ENCODE measurements at regions not wholly inside any gene's neighbourhood (a gene's known extent, or its start where the extent isn't known, plus 50 kb on each side); places are given as distances from the start of the nearest gene placed in this dataset.

- Histone ChIP-seq H3K27me3 (ENCODE audit: insufficient read depth, low read length) (no peaks in the 10 kb centered on the region), H3K4me3 (ENCODE audit: low read length) (no peak overlapping the region), H3K9me3 (ENCODE audit: low read depth, low read length) (peaks cover 11% of the 10 kb centered on the region), H3K4me1 (ENCODE audit: insufficient read depth, low read length) (no peaks in the 10 kb centered on the region)
Observed at GRCh38 chr13:24042710-24043440, 117.6 kb upstream of the SPATA13 start.

GRCh38 chr13:24043590-24044350 is 116.8 kb upstream of the SPATA13 start:
- H3K4me1 ChIP-seq (ENCODE audit: insufficient read depth, low read length) = no peaks in the 10 kb centered on the region
- H3K4me3 ChIP-seq (ENCODE audit: low read length) = no peak overlapping the region
- peaks cover 11% of the 10 kb centered on the region for H3K9me3 ChIP-seq (ENCODE audit: low read depth, low read length)
- no peaks in the 10 kb centered on the region for H3K27me3 ChIP-seq (ENCODE audit: insufficient read depth, low read length)

GRCh38 chr13:24045597-24045996 is 114.9 kb upstream of the SPATA13 start:
- no peaks in the 10 kb centered on the region for H3K4me1 ChIP-seq (ENCODE audit: insufficient read depth, low read length)
- peaks cover 11% of the 10 kb centered on the region for H3K9me3 ChIP-seq (ENCODE audit: low read depth, low read length)
- H3K4me3 ChIP-seq (ENCODE audit: low read length) = no peak overlapping the region
- H3K27me3 ChIP-seq (ENCODE audit: insufficient read depth, low read length) = no peaks in the 10 kb centered on the region

DNA sequence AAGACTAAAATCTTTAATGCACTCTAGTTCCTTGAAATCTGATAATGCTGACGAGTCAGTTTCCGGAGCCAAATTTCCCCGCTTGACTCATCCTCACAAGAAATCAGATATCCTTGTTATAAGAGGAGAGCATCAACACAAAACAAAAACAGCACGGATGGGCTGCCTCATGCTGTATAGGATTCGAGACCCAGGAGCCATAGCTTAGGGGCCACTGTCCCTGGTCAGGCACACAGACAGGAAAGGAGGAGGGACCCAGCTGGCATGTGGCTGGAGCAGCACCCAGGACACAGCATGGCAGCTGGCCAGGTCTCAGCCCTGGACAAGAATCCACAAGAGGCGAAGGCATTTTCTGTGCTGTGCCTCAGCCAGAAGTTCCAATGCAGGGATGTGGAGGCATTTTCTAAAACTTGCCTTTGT is 110.2 kb upstream of the SPATA13 start:
- no peaks in the 10 kb centered on the region for H3K4me1 ChIP-seq (ENCODE audit: insufficient read depth, low read length)
- peaks cover 11% of the 10 kb centered on the region for H3K9me3 ChIP-seq (ENCODE audit: low read depth, low read length)
- no peak overlapping the region for H3K4me3 ChIP-seq (ENCODE audit: low read length)
- H3K27me3 ChIP-seq (ENCODE audit: insufficient read depth, low read length) = no peaks in the 10 kb centered on the region

- Histone ChIP-seq H3K9me3 (ENCODE audit: low read depth, low read length) (peaks cover 11% of the 10 kb centered on the region), H3K27me3 (ENCODE audit: insufficient read depth, low read length) (no peaks in the 10 kb centered on the region), H3K4me3 (ENCODE audit: low read length) (no peak overlapping the region), H3K4me1 (ENCODE audit: insufficient read depth, low read length) (no peaks in the 10 kb centered on the region)
Observed at GRCh38 chr13:24050796-24051715, 109.5 kb upstream of the SPATA13 start.

GRCh38 chr13:24052547-24053518 is 107.7 kb upstream of the SPATA13 start:
- no peak overlapping the region for H3K4me3 ChIP-seq (ENCODE audit: low read length)
- H3K9me3 ChIP-seq (ENCODE audit: low read depth, low read length) = no peaks in the 10 kb centered on the region
- no peaks in the 10 kb centered on the region for H3K4me1 ChIP-seq (ENCODE audit: insufficient read depth, low read length)
- H3K27me3 ChIP-seq (ENCODE audit: insufficient read depth, low read length) = no peaks in the 10 kb centered on the region

DNA sequence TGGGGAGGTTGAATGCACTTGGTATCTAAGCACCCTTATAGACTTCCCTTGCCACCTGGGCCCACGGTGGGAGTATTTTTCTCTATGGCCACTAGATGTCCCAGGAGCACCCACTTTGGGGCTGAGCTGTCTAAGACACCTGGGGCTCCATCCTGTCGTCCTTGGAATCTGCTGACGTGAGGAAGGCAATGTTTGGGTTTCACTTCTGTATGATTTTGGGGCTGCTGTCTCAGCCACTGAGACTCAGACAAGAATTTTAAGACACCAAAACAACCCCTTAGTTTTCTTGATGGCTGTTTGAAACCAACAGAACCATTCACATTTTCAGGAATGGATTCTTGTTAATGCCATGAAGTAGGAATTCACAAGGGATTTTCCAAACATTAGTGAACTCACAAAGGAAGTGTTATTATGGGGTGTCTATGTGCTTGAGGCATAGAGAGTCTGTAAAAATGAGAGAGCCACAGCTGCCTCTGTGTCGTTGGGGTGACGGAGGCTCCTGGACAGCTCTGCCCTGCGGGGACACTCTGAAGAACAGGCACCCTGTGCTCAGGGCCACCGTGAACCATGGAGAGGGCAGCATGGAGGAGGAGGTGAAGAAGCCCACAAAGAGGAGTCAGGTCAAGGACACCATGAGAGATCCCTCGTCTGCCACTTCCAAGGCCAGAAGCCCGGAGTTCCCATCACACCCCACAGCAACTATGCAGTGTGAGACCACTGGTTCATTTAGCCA is 106.8 kb upstream of the SPATA13 start:
- Histone ChIP-seq H3K4me1 (ENCODE audit: insufficient read depth, low read length) (no peaks in the 10 kb centered on the region), H3K9me3 (ENCODE audit: low read depth, low read length) (no peaks in the 10 kb centered on the region), H3K27me3 (ENCODE audit: insufficient read depth, low read length) (no peaks in the 10 kb centered on the region), H3K4me3 (ENCODE audit: low read length) (no peak overlapping the region)

DNA sequence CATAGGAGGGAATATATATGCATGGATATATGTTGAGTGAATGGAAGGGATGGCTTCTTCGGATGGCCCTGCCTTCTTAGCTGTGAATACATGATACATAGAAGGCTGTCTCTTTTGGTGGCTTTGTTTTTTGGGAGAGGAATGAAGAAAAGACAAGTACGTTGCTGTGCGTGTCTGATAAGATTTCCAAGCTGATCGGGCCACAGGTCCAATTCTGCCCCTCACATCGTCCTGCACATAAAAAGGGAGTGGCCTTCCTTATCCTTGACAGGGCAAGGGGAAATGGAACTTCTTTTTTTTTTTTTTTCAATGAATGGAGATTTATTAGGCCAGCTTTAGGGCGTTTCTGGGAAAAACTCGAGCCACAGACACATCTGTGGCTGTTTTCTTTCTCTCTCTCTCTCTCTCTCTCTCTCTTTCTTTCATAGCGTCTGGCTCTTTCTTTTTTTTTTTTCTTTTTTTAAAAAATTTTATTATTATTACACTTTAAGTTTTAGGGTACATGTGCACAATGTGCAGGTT is 103.8 kb upstream of the SPATA13 start:
- Histone ChIP-seq H3K27me3 (ENCODE audit: insufficient read depth, low read length) (no peaks in the 10 kb centered on the region), H3K4me3 (ENCODE audit: low read length) (no peak overlapping the region), H3K9me3 (ENCODE audit: low read depth, low read length) (no peaks in the 10 kb centered on the region), H3K4me1 (ENCODE audit: insufficient read depth, low read length) (no peaks in the 10 kb centered on the region)

DNA sequence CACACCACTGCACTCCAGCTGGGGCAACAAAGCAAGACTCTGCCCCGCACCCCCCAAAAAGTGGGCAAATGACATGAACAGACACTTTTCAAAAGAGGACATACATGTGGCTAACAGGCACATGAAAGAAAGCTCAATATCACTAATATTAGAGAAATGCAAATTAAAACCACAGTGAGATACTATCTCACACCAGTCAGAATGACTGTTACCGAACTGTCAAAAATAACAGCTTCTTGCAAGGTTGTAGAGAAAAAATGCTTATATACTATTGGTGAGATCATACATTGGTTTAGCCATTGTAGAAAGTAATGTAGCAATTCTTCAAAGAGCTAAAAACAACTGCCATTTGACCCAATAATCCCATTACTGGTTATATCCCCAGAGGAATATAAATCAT is 99.5 kb upstream of the SPATA13 start:
- no peak overlapping the region for H3K4me3 ChIP-seq (ENCODE audit: low read length)
- no peaks in the 10 kb centered on the region for H3K4me1 ChIP-seq (ENCODE audit: insufficient read depth, low read length)
- no peaks in the 10 kb centered on the region for H3K9me3 ChIP-seq (ENCODE audit: low read depth, low read length)
- H3K27me3 ChIP-seq (ENCODE audit: insufficient read depth, low read length) = no peaks in the 10 kb centered on the region

- no peak overlapping the region for H3K4me3 ChIP-seq (ENCODE audit: low read length)
- H3K4me1 ChIP-seq (ENCODE audit: insufficient read depth, low read length) = no peaks in the 10 kb centered on the region
- H3K9me3 ChIP-seq (ENCODE audit: low read depth, low read length) = no peaks in the 10 kb centered on the region
- no peaks in the 10 kb centered on the region for H3K27me3 ChIP-seq (ENCODE audit: insufficient read depth, low read length)
Observed at GRCh38 chr13:24063281-24063877, 97.1 kb upstream of the SPATA13 start.

GRCh38 chr13:24064371-24064770 is 96.1 kb upstream of the SPATA13 start:
- no peaks in the 10 kb centered on the region for H3K9me3 ChIP-seq (ENCODE audit: low read depth, low read length)
- no peak overlapping the region for H3K4me3 ChIP-seq (ENCODE audit: low read length)
- no peaks in the 10 kb centered on the region for H3K4me1 ChIP-seq (ENCODE audit: insufficient read depth, low read length)
- no peaks in the 10 kb centered on the region for H3K27me3 ChIP-seq (ENCODE audit: insufficient read depth, low read length)

- H3K27me3 ChIP-seq (ENCODE audit: insufficient read depth, low read length) = no peaks in the 10 kb centered on the region
- no peaks in the 10 kb centered on the region for H3K4me1 ChIP-seq (ENCODE audit: insufficient read depth, low read length)
- no peak overlapping the region for H3K4me3 ChIP-seq (ENCODE audit: low read length)
Observed at GRCh38 chr13:24065176-24065575, 95.3 kb upstream of the SPATA13 start.

More at GRCh38 chr13:24065176-24065575, 95.3 kb upstream of the SPATA13 start:
- no peaks in the 10 kb centered on the region for H3K9me3 ChIP-seq (ENCODE audit: low read depth, low read length)

Measured in mononuclear cell (primary cell).